ENCODE measurements at regions not wholly inside any gene's neighbourhood (a gene's known extent, or its start where the extent isn't known, plus 50 kb on each side); places are given as distances from the start of the nearest gene placed in this dataset.

DNA sequence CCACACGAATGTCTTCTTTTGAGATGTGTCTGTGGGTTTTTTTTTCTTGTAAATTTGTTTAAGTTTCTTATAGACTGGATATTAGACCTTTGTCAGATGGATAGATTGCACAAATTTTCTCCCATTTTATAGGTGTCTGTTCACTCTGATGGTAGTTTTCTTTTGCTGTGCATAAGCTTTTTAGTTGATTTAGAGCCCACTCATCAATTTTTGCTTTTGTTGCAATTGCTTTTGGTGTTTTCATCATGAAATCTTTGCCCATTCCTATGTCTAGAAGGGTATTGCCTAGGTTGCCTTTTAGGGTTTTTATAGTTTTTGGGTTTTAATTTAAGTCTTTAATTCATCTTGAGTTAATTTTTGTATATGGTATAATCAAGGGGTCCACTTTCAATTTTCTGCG, 57.7 kb downstream of the NKX2-2 start:
- DNase-seq (ENCODE audit: low spot score), result no peak

DNA sequence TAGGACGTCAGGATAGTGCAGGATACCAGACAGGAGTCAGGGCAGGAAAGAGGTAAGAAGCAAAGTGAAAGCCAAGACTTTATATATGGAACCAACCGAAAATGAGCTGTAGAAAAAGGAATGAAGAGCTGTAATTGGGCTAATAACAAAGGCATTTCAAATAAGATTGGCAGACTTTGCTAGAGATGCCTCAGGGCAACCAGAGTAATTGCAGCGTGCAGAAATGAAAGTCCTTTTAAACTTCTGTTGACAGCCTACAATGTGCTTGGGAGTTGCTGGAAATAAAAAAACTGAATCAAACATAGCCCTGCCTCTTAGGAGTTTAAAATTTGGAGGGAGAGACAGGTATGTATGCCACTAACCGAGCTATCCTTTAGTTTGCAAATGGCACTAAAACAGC, 56.4 kb upstream of the NKX2-4 start:
- DNase-seq (ENCODE audit: low spot score), result no peak

DNA sequence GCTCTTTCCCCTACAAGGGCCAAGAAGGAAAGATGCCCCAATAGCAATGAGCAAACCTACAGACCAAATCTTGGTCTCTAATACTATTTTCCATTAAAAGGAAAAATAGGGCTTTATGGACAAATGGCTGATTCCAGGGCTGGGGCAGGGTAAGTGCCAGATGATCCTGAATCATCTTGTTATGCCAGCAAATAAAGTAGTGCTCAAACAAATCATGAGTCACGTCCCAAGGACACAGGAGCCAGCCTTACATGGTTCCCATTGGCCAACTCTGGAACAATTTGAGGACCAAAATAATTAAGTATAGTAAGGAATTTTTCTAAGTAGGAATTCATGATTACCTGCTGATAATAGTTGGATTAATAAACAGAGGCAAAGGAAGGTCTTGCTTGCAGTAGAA, 53.2 kb upstream of the NKX2-4 start:
- peak; percentile 42 for DNase-seq (ENCODE audit: low spot score)
